Activated B cell treated with CpG ODN at 0.5 μM for 24 hours (primary cell): ENCODE measurements at regions not wholly inside any gene's neighbourhood (a gene's known extent, or its start where the extent isn't known, plus 50 kb on each side); places are given as distances from the start of the nearest gene placed in this dataset.

Experiments used
- ATAC-seq: fragments of 200-7000 bp; cut with Tn5 transposase; one replicate; pipeline ENCODE4 v1.10.0; 2021; ENCODE audit warnings: low read depth, mild to moderate bottlenecking, moderate library complexity
- CTCF ChIA-PET: fragments of 350-600 bp; sonication (Branson Sonifier 250); formaldehyde crosslinking; loops from one replicate; lab custom pipeline; 2021; ENCODE audit warnings: antibody characterized with exemption; lab: Charles Lee
- POLR2A ChIA-PET: fragments of 350-600 bp; sonication (Branson Sonifier 250); formaldehyde crosslinking; loops from one replicate; lab custom pipeline; 2021; ENCODE audit warnings: antibody characterized with exemption; lab: Charles Lee
- DNase-seq: peaks from one replicate; pipeline ENCODE4 v3.0.0; 2022
- H3K27ac Mint-ChIP-seq: one replicate; pipeline ENCODE4 v1.8.0; 2020; ENCODE audit warnings: mixed read lengths
- H3K27me3 Mint-ChIP-seq: one replicate; pipeline ENCODE4 v1.8.0; 2021; ENCODE audit warnings: mixed read lengths
- H3K36me3 Mint-ChIP-seq: one replicate; pipeline ENCODE4 v1.8.0; 2021; ENCODE audit warnings: low read depth, mixed read lengths
- H3K4me1 Mint-ChIP-seq: one replicate; pipeline ENCODE4 v1.8.0; 2021; ENCODE audit warnings: mixed read lengths
- H3K4me3 Mint-ChIP-seq: one replicate; pipeline ENCODE4 v1.8.0; 2020; ENCODE audit warnings: mild to moderate bottlenecking, mixed read lengths
- H3K9me3 Mint-ChIP-seq: one replicate; pipeline ENCODE4 v1.8.0; 2020; ENCODE audit warnings: mixed read lengths
- intact Hi-C: fragments of 100-400 bp; cut with micrococcal nuclease; formaldehyde crosslinking; loops from one replicate; pipeline ENCODE4 v1.15.1; 2024
- TF ChIP-seq, protein P1 (sequence below): fragments of 200-600 bp; IDR thresholded peaks from one replicate; pipeline ENCODE4 v1.8.0; 2022; ENCODE audit warnings: antibody characterized with exemption, mild to moderate bottlenecking

DNA sequence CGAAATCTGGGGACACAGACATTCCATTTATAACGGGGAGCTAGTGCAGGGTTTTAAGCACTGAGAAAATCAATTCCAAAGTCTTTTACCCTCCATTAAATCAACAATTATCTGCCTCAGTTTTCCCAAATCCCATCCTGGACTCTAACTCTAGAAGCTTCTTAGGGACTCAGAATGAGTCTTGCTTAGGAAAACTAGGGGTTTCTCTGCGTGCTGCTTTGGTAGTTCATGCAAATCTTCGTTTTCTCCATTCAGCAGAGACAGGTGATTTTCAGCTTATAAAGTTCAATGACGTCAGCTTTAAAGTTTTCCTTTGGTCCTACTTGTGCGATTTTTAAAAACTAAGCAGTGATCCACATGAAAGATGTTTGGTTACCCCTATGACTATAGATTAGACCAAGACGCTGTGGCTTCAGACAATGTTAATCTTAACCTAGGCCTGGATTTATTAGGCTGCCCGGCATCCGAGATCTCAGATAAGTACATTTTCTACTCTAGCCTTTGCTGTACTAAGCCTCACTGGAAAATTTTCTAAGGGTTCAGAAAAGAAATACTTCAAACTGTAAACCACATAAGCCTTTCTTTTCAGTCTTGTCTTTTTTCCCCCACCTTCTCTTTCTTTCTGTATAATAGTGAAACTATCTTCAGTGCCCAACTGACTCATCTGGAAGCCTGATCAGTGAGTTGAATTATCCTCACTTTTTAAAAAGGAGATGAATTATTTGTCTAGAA is 121.4 kb upstream of the GATB start:
- Mint-ChIP-seq H3K4me1 (peaks cover 7% of the 10 kb centered on the region), H3K36me3 (no peaks in the 10 kb centered on the region), H3K9me3 (peaks cover 2% of the 10 kb centered on the region), H3K27ac (no peak overlapping the region), H3K4me3 (no peak overlapping the region), H3K27me3 (no peaks in the 10 kb centered on the region)
- DNase-seq = no peak
- no peak for ATAC-seq
- ChIA-PET POLR2A (no interaction called here), CTCF (no interaction called here)
- TF ChIP-seq, protein P1, sequence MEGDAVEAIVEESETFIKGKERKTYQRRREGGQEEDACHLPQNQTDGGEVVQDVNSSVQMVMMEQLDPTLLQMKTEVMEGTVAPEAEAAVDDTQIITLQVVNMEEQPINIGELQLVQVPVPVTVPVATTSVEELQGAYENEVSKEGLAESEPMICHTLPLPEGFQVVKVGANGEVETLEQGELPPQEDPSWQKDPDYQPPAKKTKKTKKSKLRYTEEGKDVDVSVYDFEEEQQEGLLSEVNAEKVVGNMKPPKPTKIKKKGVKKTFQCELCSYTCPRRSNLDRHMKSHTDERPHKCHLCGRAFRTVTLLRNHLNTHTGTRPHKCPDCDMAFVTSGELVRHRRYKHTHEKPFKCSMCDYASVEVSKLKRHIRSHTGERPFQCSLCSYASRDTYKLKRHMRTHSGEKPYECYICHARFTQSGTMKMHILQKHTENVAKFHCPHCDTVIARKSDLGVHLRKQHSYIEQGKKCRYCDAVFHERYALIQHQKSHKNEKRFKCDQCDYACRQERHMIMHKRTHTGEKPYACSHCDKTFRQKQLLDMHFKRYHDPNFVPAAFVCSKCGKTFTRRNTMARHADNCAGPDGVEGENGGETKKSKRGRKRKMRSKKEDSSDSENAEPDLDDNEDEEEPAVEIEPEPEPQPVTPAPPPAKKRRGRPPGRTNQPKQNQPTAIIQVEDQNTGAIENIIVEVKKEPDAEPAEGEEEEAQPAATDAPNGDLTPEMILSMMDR = no peak
- intact Hi-C loops = no loop called here

DNA sequence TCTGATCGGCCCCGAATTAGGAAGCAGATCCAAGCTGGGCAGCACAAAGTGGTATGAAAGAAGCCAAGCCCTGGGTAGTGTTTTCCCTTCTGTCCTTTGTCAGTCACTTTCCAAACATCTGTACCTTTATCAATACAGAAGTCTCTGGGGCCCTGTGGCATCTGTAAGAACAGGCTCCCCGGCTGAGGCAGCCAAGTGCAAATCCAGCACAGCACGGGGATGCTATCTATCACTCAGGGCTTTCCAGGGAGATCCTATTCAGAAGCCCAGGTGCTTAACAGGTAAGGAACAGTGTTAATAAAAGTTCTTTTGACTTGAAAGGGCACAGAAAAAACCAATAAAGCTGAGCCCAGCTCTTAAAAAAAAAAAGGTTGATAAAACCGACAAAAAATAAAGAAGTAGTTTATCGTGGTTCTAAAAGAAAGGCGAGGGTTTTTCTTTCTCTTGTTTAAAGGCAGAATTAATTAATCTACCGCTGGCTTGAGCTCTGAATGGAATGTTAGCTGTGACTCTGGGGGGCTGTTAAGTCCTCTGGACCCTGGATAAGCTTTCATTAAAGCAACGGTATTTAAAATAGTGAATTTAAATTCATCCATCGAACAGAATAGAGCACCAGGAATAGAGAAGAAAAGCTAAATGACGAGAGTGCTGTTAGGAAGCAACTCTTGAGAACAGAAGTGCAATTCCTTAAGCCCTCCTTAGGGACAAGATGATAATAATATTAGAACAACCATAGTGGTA is 119.1 kb upstream of the GATB start:
- no peaks in the 10 kb centered on the region for H3K9me3 Mint-ChIP-seq
- no peaks in the 10 kb centered on the region for H3K27me3 Mint-ChIP-seq
- ATAC-seq = no peak
- TF ChIP-seq, protein P1 = no peak
- POLR2A ChIA-PET = no interaction called here
- no peak for DNase-seq
- no peak overlapping the region for H3K27ac Mint-ChIP-seq
- intact Hi-C loops = no loop called here
- no peaks in the 10 kb centered on the region for H3K36me3 Mint-ChIP-seq
- H3K4me3 Mint-ChIP-seq = no peak overlapping the region
- CTCF ChIA-PET = interaction anchor here (0.6 kb wide), 1 partner anchor 758 kb away, joined by 3 read pairs; no protein-coding TSS in a partner anchor
- H3K4me1 Mint-ChIP-seq = peaks cover 7% of the 10 kb centered on the region

DNA sequence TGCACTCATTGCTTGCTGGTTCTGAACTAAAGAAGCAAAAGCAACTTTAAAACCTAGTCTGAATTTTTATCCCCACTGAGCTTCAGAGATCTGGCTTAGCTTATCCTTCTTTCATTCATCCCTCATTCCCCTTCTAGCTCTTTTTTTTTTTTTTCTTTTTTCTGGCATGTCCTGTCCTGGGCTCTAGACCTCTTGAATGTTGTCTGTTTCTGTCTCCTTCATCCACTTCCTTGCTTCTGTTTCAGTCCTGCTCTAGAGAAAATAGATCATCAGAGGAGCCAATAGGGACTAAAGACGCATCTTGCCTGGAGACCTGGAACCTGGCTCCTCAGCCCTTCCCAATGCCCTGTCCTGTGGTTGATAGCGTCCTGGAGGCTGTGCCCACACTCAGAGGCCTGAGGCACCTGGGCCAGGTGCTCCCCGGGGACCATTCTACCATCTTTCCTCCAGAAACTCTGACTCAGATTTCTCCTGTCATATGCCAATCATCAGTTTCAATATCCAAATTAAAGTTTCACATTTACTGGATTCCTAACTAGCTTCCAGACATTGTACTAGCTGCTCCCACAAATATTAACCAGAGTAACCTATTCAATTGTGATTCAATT is 115.7 kb upstream of the GATB start:
- H3K4me3 Mint-ChIP-seq = no peak overlapping the region
- DNase-seq (no peak), ATAC-seq (no peak)
- TF ChIP-seq, protein P1 = no peak
- H3K27me3 Mint-ChIP-seq = no peaks in the 10 kb centered on the region
- ChIA-PET POLR2A (no interaction called here), CTCF (no interaction called here)
- no peaks in the 10 kb centered on the region for H3K4me1 Mint-ChIP-seq
- no peaks in the 10 kb centered on the region for H3K36me3 Mint-ChIP-seq
- H3K9me3 Mint-ChIP-seq = no peaks in the 10 kb centered on the region
- H3K27ac Mint-ChIP-seq = no peak overlapping the region
- intact Hi-C loops = no loop called here

DNA sequence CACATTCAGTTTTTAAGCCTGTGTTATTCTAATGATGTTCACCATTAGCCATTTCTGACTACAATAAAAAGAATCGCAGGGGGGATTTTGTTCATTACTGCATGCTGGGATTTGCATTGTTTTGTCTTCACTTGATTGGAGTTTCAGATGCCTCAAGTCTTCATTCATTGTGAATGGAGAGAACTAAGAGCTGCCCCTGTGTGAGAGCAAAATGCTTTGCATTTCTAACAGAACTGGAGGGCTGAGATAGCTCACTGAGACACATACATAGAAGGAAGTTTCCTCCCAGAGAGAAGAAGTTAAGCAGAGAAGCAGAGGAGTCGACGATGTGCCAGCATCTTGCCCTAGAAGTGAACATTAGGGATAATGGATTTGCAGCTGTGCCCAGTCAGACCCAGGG is 113.5 kb upstream of the GATB start:
- Mint-ChIP-seq H3K4me3 (no peak overlapping the region), H3K27me3 (no peaks in the 10 kb centered on the region), H3K27ac (no peak overlapping the region), H3K4me1 (no peaks in the 10 kb centered on the region), H3K36me3 (no peaks in the 10 kb centered on the region), H3K9me3 (no peaks in the 10 kb centered on the region)
- CTCF ChIA-PET = no interaction called here
- ATAC-seq (no peak), DNase-seq (no peak)
- TF ChIP-seq, protein P1 = no peak
- intact Hi-C loops = no loop called here
- POLR2A ChIA-PET = no interaction called here

DNA sequence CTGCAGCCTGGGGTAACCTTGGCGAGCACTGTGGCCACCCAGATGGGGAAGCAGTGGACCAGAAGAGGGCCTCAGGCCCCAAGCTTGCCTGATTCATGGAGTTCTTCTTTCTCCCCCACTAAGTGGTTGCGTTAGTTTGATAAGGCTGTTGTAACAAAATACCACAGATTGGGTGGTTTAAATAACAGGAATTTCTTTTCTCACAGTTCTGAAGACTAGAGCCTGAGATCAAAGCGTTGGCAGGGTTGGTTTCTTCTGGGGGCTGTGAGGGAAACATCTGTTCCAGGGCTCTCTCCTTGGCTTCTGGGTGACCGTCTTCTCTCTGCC is 105.7 kb upstream of the GATB start:
- CTCF ChIA-PET = no interaction called here
- no peaks in the 10 kb centered on the region for H3K4me1 Mint-ChIP-seq
- peaks cover 4% of the 10 kb centered on the region for H3K27me3 Mint-ChIP-seq
- no peaks in the 10 kb centered on the region for H3K36me3 Mint-ChIP-seq
- peaks cover 2% of the 10 kb centered on the region for H3K9me3 Mint-ChIP-seq
- intact Hi-C loops = no loop called here
- POLR2A ChIA-PET = no interaction called here
- no peak for DNase-seq
- H3K27ac Mint-ChIP-seq = no peak overlapping the region
- no peak overlapping the region for H3K4me3 Mint-ChIP-seq
- no peak for ATAC-seq
- TF ChIP-seq, protein P1 = no peak
